Sigmoid colon (tissue), 4 donors: ENCODE measurements at regions not wholly inside any gene's neighbourhood (a gene's known extent, or its start where the extent isn't known, plus 50 kb on each side); places are given as distances from the start of the nearest gene placed in this dataset.

Experiments used
- CTCF ChIP-seq, 4 experiments: fragments of 450-650 bp in 3 of 4; fragments of 200-600 bp in 1 of 4; IDR thresholded peaks; one replicate each; pipeline ENCODE4 v1.5.1; 2016 to 2019; ENCODE audit warnings: antibody characterized with exemption in 4 of 4, mild to moderate bottlenecking in 3 of 4, moderate library complexity in 2 of 4
- EP300 ChIP-seq, 4 donors: sonication (generic); formaldehyde crosslinking; IDR thresholded peaks; one replicate each; pipeline ENCODE4 v1.6.1; 2017; ENCODE audit warnings: antibody characterized with exemption in 4 of 4
- POLR2A ChIP-seq, 2 donors: fragments of 450-650 bp; IDR thresholded peaks; one replicate each; pipeline ENCODE4 v1.6.1; 2016; ENCODE audit warnings: antibody characterized with exemption in 2 of 2, mild to moderate bottlenecking in 2 of 2, moderate library complexity in 2 of 2

GRCh38 chr3:146801492-146801891 lies 196.3 kb upstream of the PLSCR5 start:
- TF ChIP-seq CTCF (IDR thresholded peaks at IDR 0.05) (no peak), EP300 (IDR thresholded peaks at IDR 0.05) (no peak), POLR2A (IDR thresholded peaks at IDR 0.05) (no peak)
